ENCODE measurements at regions not wholly inside any gene's neighbourhood (a gene's known extent, or its start where the extent isn't known, plus 50 kb on each side); places are given as distances from the start of the nearest gene placed in this dataset.
A peak's percentile ranks its signal among the peaks of the same experiment; 100 is the strongest.
"Not testable (repeated sequence)": the region's sequence is repeated elsewhere in the genome, so short reads cannot be mapped to it uniquely, and the experiment has no call there.

- Mint-ChIP-seq H3K27ac (ENCODE audit: unreplicated experiment) (no peak overlapping the region), H3K27me3 (ENCODE audit: low read depth) (peaks cover 13% of the 10 kb centered on the region), H3K4me1 (ENCODE audit: low read depth) (no peaks in the 10 kb centered on the region), H3K9me3 (ENCODE audit: low read depth) (no peaks in the 10 kb centered on the region), H3K36me3 (ENCODE audit: low read depth) (no peaks in the 10 kb centered on the region), H3K4me3 (ENCODE audit: unreplicated experiment) (no peak overlapping the region)
- DNase-seq (ENCODE audit: low spot score): no peak
- TF ChIP-seq CTCF (IDR thresholded peaks at IDR 0.05): no peak
Measured at GRCh38 chr17:45643591-45643990, 140.5 kb upstream of the CRHR1 start.

- H3K27me3 Mint-ChIP-seq (ENCODE audit: low read depth): peaks cover 15% of the 10 kb centered on the region
- H3K27ac Mint-ChIP-seq (ENCODE audit: unreplicated experiment); H3K4me1 Mint-ChIP-seq (ENCODE audit: low read depth); H3K4me3 Mint-ChIP-seq (ENCODE audit: unreplicated experiment); DNase-seq (ENCODE audit: low spot score); H3K36me3 Mint-ChIP-seq (ENCODE audit: low read depth); H3K9me3 Mint-ChIP-seq (ENCODE audit: low read depth): not testable (repeated sequence)
Measured at GRCh38 chr17:45644637-45645036, 139.5 kb upstream of the CRHR1 start.

GRCh38 chr17:45645330-45645729 lies 138.8 kb upstream of the CRHR1 start:
- H3K4me3 Mint-ChIP-seq (ENCODE audit: unreplicated experiment): no peak overlapping the region
- TF ChIP-seq CTCF (IDR thresholded peaks at IDR 0.05): no peak
- no peak overlapping the region for H3K27ac Mint-ChIP-seq (ENCODE audit: unreplicated experiment)
- H3K27me3 Mint-ChIP-seq (ENCODE audit: low read depth): peaks cover 15% of the 10 kb centered on the region
- no peaks in the 10 kb centered on the region for H3K36me3 Mint-ChIP-seq (ENCODE audit: low read depth)
- H3K4me1 Mint-ChIP-seq (ENCODE audit: low read depth): no peaks in the 10 kb centered on the region
- no peak for DNase-seq (ENCODE audit: low spot score)
- H3K9me3 Mint-ChIP-seq (ENCODE audit: low read depth): no peaks in the 10 kb centered on the region

GRCh38 chr17:45646288-45646988 lies 137.7 kb upstream of the CRHR1 start:
- TF ChIP-seq CTCF (IDR thresholded peaks at IDR 0.05): no peak
- no peaks in the 10 kb centered on the region for H3K36me3 Mint-ChIP-seq (ENCODE audit: low read depth)
- peaks cover 13% of the 10 kb centered on the region for H3K27me3 Mint-ChIP-seq (ENCODE audit: low read depth)
- no peaks in the 10 kb centered on the region for H3K9me3 Mint-ChIP-seq (ENCODE audit: low read depth)
- H3K27ac Mint-ChIP-seq (ENCODE audit: unreplicated experiment): no peak overlapping the region
- H3K4me1 Mint-ChIP-seq (ENCODE audit: low read depth): no peaks in the 10 kb centered on the region
- peak; percentile 14 for DNase-seq (ENCODE audit: low spot score)
- no peak overlapping the region for H3K4me3 Mint-ChIP-seq (ENCODE audit: unreplicated experiment)

GRCh38 chr17:45648642-45649041 lies 135.5 kb upstream of the CRHR1 start:
- no peak overlapping the region for H3K4me3 Mint-ChIP-seq (ENCODE audit: unreplicated experiment)
- no peak overlapping the region for H3K27ac Mint-ChIP-seq (ENCODE audit: unreplicated experiment)
- H3K27me3 Mint-ChIP-seq (ENCODE audit: low read depth): peaks cover 12% of the 10 kb centered on the region
- no peaks in the 10 kb centered on the region for H3K9me3 Mint-ChIP-seq (ENCODE audit: low read depth)
- peak; percentile 26 for TF ChIP-seq CTCF (IDR thresholded peaks at IDR 0.05)
- no peaks in the 10 kb centered on the region for H3K4me1 Mint-ChIP-seq (ENCODE audit: low read depth)
- no peaks in the 10 kb centered on the region for H3K36me3 Mint-ChIP-seq (ENCODE audit: low read depth)
- no peak for DNase-seq (ENCODE audit: low spot score)

GRCh38 chr17:45649796-45650195 lies 134.3 kb upstream of the CRHR1 start:
- H3K27ac Mint-ChIP-seq (ENCODE audit: unreplicated experiment): no peak overlapping the region
- TF ChIP-seq CTCF (IDR thresholded peaks at IDR 0.05): no peak

More at GRCh38 chr17:45649796-45650195, 134.3 kb upstream of the CRHR1 start:
- Mint-ChIP-seq H3K27me3 (ENCODE audit: low read depth) (peaks cover 13% of the 10 kb centered on the region), H3K4me1 (ENCODE audit: low read depth) (no peaks in the 10 kb centered on the region), H3K9me3 (ENCODE audit: low read depth) (no peaks in the 10 kb centered on the region), H3K36me3 (ENCODE audit: low read depth) (no peaks in the 10 kb centered on the region), H3K4me3 (ENCODE audit: unreplicated experiment) (no peak overlapping the region)
- DNase-seq (ENCODE audit: low spot score): no peak

Measured in chondrocyte (in vitro differentiated cells).